SH-SY5Y (cell line): ENCODE measurements at regions not wholly inside any gene's neighbourhood (a gene's known extent, or its start where the extent isn't known, plus 50 kb on each side); places are given as distances from the start of the nearest gene placed in this dataset.

Experiments used
- GATA2 ChIP-seq: IDR thresholded peaks from 2 replicates; pipeline ENCODE4 v1.6.1; 2011; ENCODE audit warnings: mild to moderate bottlenecking, low read depth, low read length
- GATA3 ChIP-seq: IDR thresholded peaks from 2 replicates; pipeline ENCODE4 v1.6.1; 2011; ENCODE audit warnings: low read depth, mild to moderate bottlenecking, low read length, moderate library complexity

- no peak for TF ChIP-seq GATA2
- no peak for TF ChIP-seq GATA3
Observed at GRCh38 chr1:81577004-81577697, 223.6 kb upstream of the ADGRL2 start.
